ENCODE measurements at regions not wholly inside any gene's neighbourhood (a gene's known extent, or its start where the extent isn't known, plus 50 kb on each side); places are given as distances from the start of the nearest gene placed in this dataset.

DNA sequence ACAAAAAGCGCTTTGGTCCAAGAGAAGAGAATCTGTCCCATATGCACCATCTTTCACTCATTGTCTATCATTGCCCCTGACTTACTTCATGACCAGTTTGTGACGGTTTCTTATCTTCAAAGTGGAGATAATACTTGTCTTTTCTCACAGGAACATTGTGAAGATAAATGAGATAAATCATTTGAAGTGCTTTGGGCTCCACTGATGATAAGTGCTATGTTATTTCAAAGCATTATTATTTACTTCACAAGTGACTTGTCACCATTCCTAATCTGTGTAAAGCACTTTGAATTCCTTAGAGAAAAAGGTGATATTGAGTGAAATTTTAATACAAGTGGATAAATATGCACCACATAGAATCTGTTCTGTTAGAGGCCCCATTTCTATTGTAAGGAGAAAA, 731.6 kb upstream of the PTBP2 start:
- FAIRE-seq (no peak), DNase-seq (ENCODE audit: low spot score) (no peak), ATAC-seq (no peak)
- H3K27ac ChIP-seq (ENCODE audit: extremely low read length, insufficient read depth, low read length), result no peak overlapping the region
- in situ Hi-C loops (cut with HindIII; ENCODE audit: extremely low pct_ligation_motif_present, low pct_unique_long_range_greater_than_20kb) (no loop called here), intact Hi-C loops (cut with micrococcal nuclease; ENCODE audit: unreplicated experiment) (no loop called here)
- ChIA-PET CTCF (ENCODE audit: low intra/inter-chr PET ratio, low total read pairs) (no interaction called here), POLR2A (no interaction called here)
- H3K36me3 ChIP-seq (replicated peaks in 1 of 2; ENCODE audit: control insufficient read depth in 1 of 2, insufficient read depth in 2 of 2, low read length in 2 of 2), result no peaks in the 10 kb centered on the region
- H3K4me1 ChIP-seq (ENCODE audit: insufficient read depth, low read length), result no peaks in the 10 kb centered on the region
- H3K9ac ChIP-seq (ENCODE audit: insufficient read depth, low read depth, low read length), result no peak overlapping the region
- TF ChIP-seq ZNF224 (CRISPR knock-in tag; IDR thresholded peaks at IDR 0.05), result no peak
- no peak for TF ChIP-seq ZNF547 (CRISPR knock-in tag; IDR thresholded peaks at IDR 0.05)
- no peak for TF ChIP-seq POLR2A (IDR thresholded peaks at IDR 0.05; ENCODE audit: insufficient read depth in 1 of 2, low read depth in 2 of 2, low read length in 2 of 2)
- TF ChIP-seq, protein P1, sequence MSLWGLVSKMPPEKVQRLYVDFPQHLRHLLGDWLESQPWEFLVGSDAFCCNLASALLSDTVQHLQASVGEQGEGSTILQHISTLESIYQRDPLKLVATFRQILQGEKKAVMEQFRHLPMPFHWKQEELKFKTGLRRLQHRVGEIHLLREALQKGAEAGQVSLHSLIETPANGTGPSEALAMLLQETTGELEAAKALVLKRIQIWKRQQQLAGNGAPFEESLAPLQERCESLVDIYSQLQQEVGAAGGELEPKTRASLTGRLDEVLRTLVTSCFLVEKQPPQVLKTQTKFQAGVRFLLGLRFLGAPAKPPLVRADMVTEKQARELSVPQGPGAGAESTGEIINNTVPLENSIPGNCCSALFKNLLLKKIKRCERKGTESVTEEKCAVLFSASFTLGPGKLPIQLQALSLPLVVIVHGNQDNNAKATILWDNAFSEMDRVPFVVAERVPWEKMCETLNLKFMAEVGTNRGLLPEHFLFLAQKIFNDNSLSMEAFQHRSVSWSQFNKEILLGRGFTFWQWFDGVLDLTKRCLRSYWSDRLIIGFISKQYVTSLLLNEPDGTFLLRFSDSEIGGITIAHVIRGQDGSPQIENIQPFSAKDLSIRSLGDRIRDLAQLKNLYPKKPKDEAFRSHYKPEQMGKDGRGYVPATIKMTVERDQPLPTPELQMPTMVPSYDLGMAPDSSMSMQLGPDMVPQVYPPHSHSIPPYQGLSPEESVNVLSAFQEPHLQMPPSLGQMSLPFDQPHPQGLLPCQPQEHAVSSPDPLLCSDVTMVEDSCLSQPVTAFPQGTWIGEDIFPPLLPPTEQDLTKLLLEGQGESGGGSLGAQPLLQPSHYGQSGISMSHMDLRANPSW (CRISPR knock-in tag; IDR thresholded peaks at IDR 0.05; ENCODE audit: borderline replicate concordance), result no peak
- TF ChIP-seq ZNF367 (CRISPR knock-in tag; IDR thresholded peaks at IDR 0.05; ENCODE audit: borderline replicate concordance), result no peak
- TF ChIP-seq, protein P2, sequence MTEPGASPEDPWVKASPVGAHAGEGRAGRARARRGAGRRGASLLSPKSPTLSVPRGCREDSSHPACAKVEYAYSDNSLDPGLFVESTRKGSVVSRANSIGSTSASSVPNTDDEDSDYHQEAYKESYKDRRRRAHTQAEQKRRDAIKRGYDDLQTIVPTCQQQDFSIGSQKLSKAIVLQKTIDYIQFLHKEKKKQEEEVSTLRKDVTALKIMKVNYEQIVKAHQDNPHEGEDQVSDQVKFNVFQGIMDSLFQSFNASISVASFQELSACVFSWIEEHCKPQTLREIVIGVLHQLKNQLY (CRISPR knock-in tag; IDR thresholded peaks at IDR 0.05), result no peak
- TF ChIP-seq ELF4 (CRISPR knock-in tag; IDR thresholded peaks at IDR 0.05; ENCODE audit: borderline replicate concordance), result no peak
- no peak for TF ChIP-seq KLF16 (CRISPR knock-in tag; IDR thresholded peaks at IDR 0.05)
- no peak for TF ChIP-seq NFE2L1 (CRISPR knock-in tag; IDR thresholded peaks at IDR 0.05; ENCODE audit: borderline replicate concordance)
- TF ChIP-seq ZSCAN12 (CRISPR knock-in tag; IDR thresholded peaks at IDR 0.05), result no peak
- no peak for TF ChIP-seq ZNF598 (CRISPR knock-in tag; IDR thresholded peaks at IDR 0.05; ENCODE audit: borderline replicate concordance)
- no peak for TF ChIP-seq FLYWCH1 (CRISPR knock-in tag; IDR thresholded peaks at IDR 0.05)
- TF ChIP-seq PHB2 (IDR thresholded peaks at IDR 0.05; ENCODE audit: partially characterized antibody), result no peak
- no peak for TF ChIP-seq ZNF549 (CRISPR knock-in tag; IDR thresholded peaks at IDR 0.05)
- TF ChIP-seq ZBTB1 (CRISPR knock-in tag; IDR thresholded peaks at IDR 0.05; ENCODE audit: borderline replicate concordance), result no peak
- TF ChIP-seq YEATS4 (CRISPR knock-in tag; IDR thresholded peaks at IDR 0.05; ENCODE audit: borderline replicate concordance), result no peak
- TF ChIP-seq ZNF343 (CRISPR knock-in tag; IDR thresholded peaks at IDR 0.05), result no peak
- no peak for TF ChIP-seq ZMYM3 (CRISPR knock-in tag; IDR thresholded peaks at IDR 0.05)
- TF ChIP-seq DMAP1 (CRISPR knock-in tag; IDR thresholded peaks at IDR 0.05), result no peak
- no peak for TF ChIP-seq XRCC5 (optimal IDR thresholded peaks at IDR 0.05; ENCODE audit: low read length)
- 38% methylated on average over 2 of the region's 2 CpGs for WGBS (ENCODE audit: low lambda C conversion rate)
- H3K9me3 ChIP-seq (ENCODE audit: low read length), result peaks cover 5% of the 10 kb centered on the region; the same call in 1 of the 2 replicates
- no peak overlapping the region for H3K4me3 ChIP-seq (replicated peaks in 1 of 3; ENCODE audit: insufficient read depth in 1 of 3, low read depth in 2 of 3, low read length in 3 of 3)
- no peak overlapping the region for H2AFZ ChIP-seq (ENCODE audit: low read length)
- no peaks in the 10 kb centered on the region for H3K79me2 ChIP-seq (ENCODE audit: insufficient read depth, low read length)
- no peak overlapping the region for H3K4me2 ChIP-seq (ENCODE audit: low read depth, low read length)
- H4K20me1 ChIP-seq (ENCODE audit: insufficient read depth, low read length), result no peaks in the 10 kb centered on the region
- BruUV-seq (replicated peaks), result no TSS peak
- H3K27me3 ChIP-seq (ENCODE audit: control insufficient read depth in 1 of 2, insufficient read depth in 2 of 2, low read length in 2 of 2), result no peaks in the 10 kb centered on the region
